ENCODE measurements at regions not wholly inside any gene's neighbourhood (a gene's known extent, or its start where the extent isn't known, plus 50 kb on each side); places are given as distances from the start of the nearest gene placed in this dataset.

GRCh38 chr9:16342246-16343020 lies 528.0 kb downstream of the BNC2 start:
- Mint-ChIP-seq H3K4me1 (no peaks in the 10 kb centered on the region), H3K4me3 (no peak overlapping the region), H3K27ac (no peak overlapping the region), H3K27me3 (no peaks in the 10 kb centered on the region), H3K9me3 (peaks cover 0 to 6% (median 6%) of the 10 kb centered on the region in 3 donors), H3K36me3 (peaks cover 3% of the 10 kb centered on the region)

- Mint-ChIP-seq H3K4me1 (no peaks in the 10 kb centered on the region), H3K27ac (no peak overlapping the region), H3K36me3 (peaks cover 3% of the 10 kb centered on the region), H3K27me3 (no peaks in the 10 kb centered on the region), H3K9me3 (peaks cover 0 to 6% (median 6%) of the 10 kb centered on the region in 3 donors), H3K4me3 (no peak overlapping the region)
Observed at GRCh38 chr9:16343249-16344237, 526.9 kb downstream of the BNC2 start.

- H3K4me3 Mint-ChIP-seq = no peak overlapping the region
- peaks cover 0 to 6% (median 6%) of the 10 kb centered on the region in 3 donors for H3K9me3 Mint-ChIP-seq
- no peak overlapping the region for H3K27ac Mint-ChIP-seq
- H3K4me1 Mint-ChIP-seq = no peaks in the 10 kb centered on the region
- H3K36me3 Mint-ChIP-seq = peaks cover 1% of the 10 kb centered on the region
- H3K27me3 Mint-ChIP-seq = no peaks in the 10 kb centered on the region
Observed at GRCh38 chr9:16344343-16344742, 526.1 kb downstream of the BNC2 start.

- Mint-ChIP-seq H3K27ac (no peak overlapping the region), H3K4me1 (no peaks in the 10 kb centered on the region), H3K9me3 (peaks cover 0 to 6% (median 4%) of the 10 kb centered on the region in 3 donors), H3K36me3 (peaks cover 1% of the 10 kb centered on the region), H3K4me3 (no peak overlapping the region), H3K27me3 (no peaks in the 10 kb centered on the region)
Observed at GRCh38 chr9:16345902-16346301, 524.6 kb downstream of the BNC2 start.

GRCh38 chr9:16347886-16348285 lies 522.6 kb downstream of the BNC2 start:
- Mint-ChIP-seq H3K4me1 (no peaks in the 10 kb centered on the region), H3K9me3 (peaks cover 0 to 4% (median 2%) of the 10 kb centered on the region in 3 donors), H3K36me3 (peaks cover under 1% of the 10 kb centered on the region), H3K27ac (no peak overlapping the region), H3K4me3 (no peak overlapping the region), H3K27me3 (no peaks in the 10 kb centered on the region)

- H3K9me3 Mint-ChIP-seq = peaks cover 0 to 3% (median 0%) of the 10 kb centered on the region in 3 donors
Observed at GRCh38 chr9:16348531-16348930, 521.9 kb downstream of the BNC2 start.

GRCh38 chr9:16352251-16352650 lies 518.2 kb downstream of the BNC2 start:
- Mint-ChIP-seq H3K9me3 (peaks cover 0 to 8% (median 0%) of the 10 kb centered on the region in 3 donors), H3K27me3 (no peaks in the 10 kb centered on the region), H3K4me1 (no peaks in the 10 kb centered on the region), H3K36me3 (peaks cover 3% of the 10 kb centered on the region), H3K27ac (no peak overlapping the region), H3K4me3 (no peak overlapping the region)

More at GRCh38 chr9:16348531-16348930, 521.9 kb downstream of the BNC2 start:
- Mint-ChIP-seq H3K27ac (no peak overlapping the region), H3K4me1 (no peaks in the 10 kb centered on the region), H3K36me3 (no peaks in the 10 kb centered on the region), H3K4me3 (no peak overlapping the region), H3K27me3 (no peaks in the 10 kb centered on the region)

- Mint-ChIP-seq H3K9me3 (peaks cover 0 to 7% (median 0%) of the 10 kb centered on the region in 3 donors), H3K36me3 (peaks cover 3% of the 10 kb centered on the region), H3K27ac (no peak overlapping the region), H3K27me3 (no peaks in the 10 kb centered on the region), H3K4me1 (no peaks in the 10 kb centered on the region), H3K4me3 (no peak overlapping the region)
Observed at GRCh38 chr9:16352791-16353401, 517.6 kb downstream of the BNC2 start.

GRCh38 chr9:16356196-16356765 lies 514.2 kb downstream of the BNC2 start:
- H3K9me3 Mint-ChIP-seq = peaks cover 2 to 14% (median 4%) of the 10 kb centered on the region in 3 donors
- no peaks in the 10 kb centered on the region for H3K4me1 Mint-ChIP-seq
- H3K4me3 Mint-ChIP-seq = no peak overlapping the region
- H3K27ac Mint-ChIP-seq = no peak overlapping the region
- no peaks in the 10 kb centered on the region for H3K27me3 Mint-ChIP-seq
- H3K36me3 Mint-ChIP-seq = peaks cover 3% of the 10 kb centered on the region

GRCh38 chr9:16357828-16358227 lies 512.6 kb downstream of the BNC2 start:
- Mint-ChIP-seq H3K36me3 (peaks cover 3% of the 10 kb centered on the region), H3K9me3 (peaks cover 2 to 14% (median 4%) of the 10 kb centered on the region in 3 donors), H3K4me1 (no peaks in the 10 kb centered on the region), H3K4me3 (no peak overlapping the region), H3K27me3 (no peaks in the 10 kb centered on the region), H3K27ac (no peak overlapping the region)

- Mint-ChIP-seq H3K4me1 (no peaks in the 10 kb centered on the region), H3K27ac (no peak overlapping the region), H3K9me3 (peaks cover 2 to 14% (median 4%) of the 10 kb centered on the region in 3 donors), H3K36me3 (peaks cover 3% of the 10 kb centered on the region), H3K4me3 (no peak overlapping the region), H3K27me3 (no peaks in the 10 kb centered on the region)
Observed at GRCh38 chr9:16358751-16359150, 511.7 kb downstream of the BNC2 start.

All from IgD-negative memory B cell (primary cell).